Naive thymus-derived CD4-positive, alpha-beta T cell (primary cell): ENCODE measurements at regions not wholly inside any gene's neighbourhood (a gene's known extent, or its start where the extent isn't known, plus 50 kb on each side); places are given as distances from the start of the nearest gene placed in this dataset.

ENCODE experiments used
- ATAC-seq: fragments of 150-1000 bp; cut with Tn5 transposase; 2 replicates; pipeline ENCODE4 v1.10.0; 2021; ENCODE audit warnings: mild to moderate bottlenecking, moderate library complexity
- CTCF ChIA-PET: fragments of 350-600 bp; sonication (Branson Sonifier 250); formaldehyde crosslinking; loops from one replicate; lab custom pipeline; 2021; ENCODE audit warnings: antibody characterized with exemption; lab: Charles Lee
- POLR2A ChIA-PET: fragments of 350-600 bp; sonication (Branson Sonifier 250); formaldehyde crosslinking; loops from one replicate; lab custom pipeline; 2021; ENCODE audit warnings: antibody characterized with exemption, inconsistent platforms; lab: Charles Lee
- DNase-seq, 9 donors: peaks; one replicate each; pipeline versions ENCODE4 v3.0.0 to v3.0.0-alpha.2; 2020 to 2022; ENCODE audit warnings: mixed read lengths in 1 of 9
- H3K27ac ChIP-seq: one replicate; pipeline ENCODE4 v1.7.0; 2013; ENCODE audit warnings: mild to moderate bottlenecking, low read depth, low read length, moderate library complexity
- H3K27me3 ChIP-seq, 2 donors: one replicate each; pipeline ENCODE4 v1.7.0; 2013; ENCODE audit warnings: low read length in 2 of 2, mild to moderate bottlenecking in 2 of 2, moderate library complexity in 2 of 2; ENCODE audit not compliant: control insufficient read depth in 2 of 2, insufficient read depth in 2 of 2
- H3K36me3 ChIP-seq, 3 experiments: 1 replicate in 2 of 3; 2 replicates in 1 of 3; pipeline ENCODE4 v1.7.0; 2013; ENCODE audit warnings: low read length in 3 of 3, mild to moderate bottlenecking in 3 of 3, moderate library complexity in 1 of 3; ENCODE audit not compliant: insufficient read depth in 3 of 3, control insufficient read depth in 2 of 3
- H3K4me1 ChIP-seq, 2 donors: one replicate each; pipeline ENCODE4 v1.7.0; 2013; ENCODE audit warnings: low read length in 2 of 2, mild to moderate bottlenecking in 2 of 2, moderate library complexity in 1 of 2; ENCODE audit not compliant: control insufficient read depth in 2 of 2, insufficient read depth in 2 of 2
- H3K4me3 ChIP-seq: 2 replicates; pipeline ENCODE4 v1.7.0; 2013; ENCODE audit warnings: mild to moderate bottlenecking, low read length
- H3K9me3 ChIP-seq, 3 experiments: 1 replicate in 2 of 3; 2 replicates in 1 of 3; pipeline ENCODE4 v1.7.0; 2013; ENCODE audit warnings: low read length in 3 of 3; ENCODE audit not compliant: control insufficient read depth in 2 of 3
- H3K27ac Mint-ChIP-seq, 9 donors: one replicate each; pipeline ENCODE4 v1.8.0; 2020 to 2022; ENCODE audit warnings: mixed read lengths in 9 of 9, mild to moderate bottlenecking in 8 of 9, moderate library complexity in 5 of 9, inconsistent platforms in 2 of 9
- H3K27me3 Mint-ChIP-seq, 5 donors: one replicate each; pipeline ENCODE4 v1.8.0; 2021 to 2022; ENCODE audit warnings: mixed read lengths in 5 of 5, mild to moderate bottlenecking in 1 of 5
- H3K36me3 Mint-ChIP-seq, 5 donors: one replicate each; pipeline ENCODE4 v1.8.0; 2020 to 2022; ENCODE audit warnings: mixed read lengths in 5 of 5, mild to moderate bottlenecking in 3 of 5, inconsistent platforms in 1 of 5
- H3K4me1 Mint-ChIP-seq, 7 donors: one replicate each; pipeline ENCODE4 v1.8.0; 2020 to 2022; ENCODE audit warnings: mixed read lengths in 7 of 7, mild to moderate bottlenecking in 3 of 7, inconsistent platforms in 1 of 7
- H3K4me3 Mint-ChIP-seq, 10 donors: one replicate each; pipeline ENCODE4 v1.8.0; 2020 to 2022; ENCODE audit warnings: mild to moderate bottlenecking in 10 of 10, mixed read lengths in 10 of 10, moderate library complexity in 6 of 10, inconsistent platforms in 2 of 10
- H3K9me3 Mint-ChIP-seq, 11 donors: one replicate each; pipeline ENCODE4 v1.8.0; 2020 to 2022; ENCODE audit warnings: mixed read lengths in 11 of 11, mild to moderate bottlenecking in 4 of 11, inconsistent platforms in 1 of 11, moderate library complexity in 1 of 11
- intact Hi-C, 2 donors: fragments of 100-400 bp; cut with micrococcal nuclease; formaldehyde crosslinking; loops; one replicate each; pipeline ENCODE4 v1.15.1; 2023

DNA sequence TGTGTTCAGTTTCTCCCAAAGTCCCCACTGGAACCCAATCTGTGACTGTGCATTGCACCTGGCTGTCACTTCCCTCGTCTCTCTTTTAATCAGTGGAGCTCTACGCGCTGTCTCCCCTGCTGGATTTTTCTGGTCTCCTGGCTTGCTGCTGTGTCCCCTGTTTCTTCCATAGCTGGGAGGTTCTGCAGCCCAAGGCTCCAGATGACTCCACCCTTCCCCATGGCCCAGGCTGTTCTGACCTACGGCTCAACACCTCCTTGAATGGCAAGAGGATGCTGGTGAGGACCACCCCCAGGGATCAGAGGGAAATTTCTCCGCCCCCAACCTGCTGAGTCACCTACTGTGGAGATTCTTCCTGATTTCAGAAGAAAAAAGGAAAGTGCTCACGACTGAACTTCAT lies 961.4 kb upstream of the ZNF722 start:
- ChIA-PET POLR2A (no interaction called here), CTCF (no interaction called here)
- H3K9me3 ChIP-seq: peaks cover 0 to 16% (median 0%) of the 10 kb centered on the region in 3 experiments
- H3K27me3 ChIP-seq: no peaks in the 10 kb centered on the region
- Mint-ChIP-seq H3K27ac (no peak overlapping the region), H3K27me3 (no peaks in the 10 kb centered on the region), H3K4me1 (no peaks in the 10 kb centered on the region), H3K9me3 (peaks cover 13 to 73% (median 32%) of the 10 kb centered on the region in 11 donors), H3K4me3 (no peak overlapping the region), H3K36me3 (peaks cover 0 to 15% (median 3%) of the 10 kb centered on the region in 5 donors)
- no peak for ATAC-seq
- H3K4me3 ChIP-seq: no peak overlapping the region
- no peak overlapping the region for H3K27ac ChIP-seq
- no peaks in the 10 kb centered on the region for H3K4me1 ChIP-seq
- H3K36me3 ChIP-seq: no peaks in the 10 kb centered on the region
- intact Hi-C loops: no loop called here
- DNase-seq: no peak

DNA sequence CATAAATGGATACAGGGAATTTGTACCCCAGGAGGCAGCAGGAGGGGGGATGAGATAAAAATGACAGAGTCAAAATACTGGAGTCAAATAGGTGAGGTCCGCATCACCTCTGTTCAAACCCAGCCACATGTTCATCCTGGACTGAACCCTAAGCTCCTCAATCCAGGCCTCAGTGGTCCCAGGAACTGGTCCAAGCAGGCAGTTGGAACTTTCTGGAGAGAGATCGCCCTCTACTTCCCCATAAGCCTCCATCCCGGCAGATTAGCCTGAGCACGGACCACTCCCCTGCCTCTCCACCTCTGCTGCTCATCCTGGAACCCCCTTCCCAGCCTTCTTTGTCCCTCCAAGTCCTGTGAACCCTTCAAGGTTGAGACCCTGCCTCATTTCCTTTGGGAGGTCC lies 959.7 kb upstream of the ZNF722 start:
- Mint-ChIP-seq H3K4me3 (no peak overlapping the region), H3K27me3 (no peaks in the 10 kb centered on the region), H3K36me3 (peaks cover 0 to 15% (median 3%) of the 10 kb centered on the region in 5 donors), H3K27ac (no peak overlapping the region), H3K4me1 (no peaks in the 10 kb centered on the region), H3K9me3 (peaks cover 13 to 78% (median 36%) of the 10 kb centered on the region in 11 donors)
- H3K4me3 ChIP-seq: no peak overlapping the region
- DNase-seq (no peak), ATAC-seq (no peak)
- intact Hi-C loops: no loop called here
- no peaks in the 10 kb centered on the region for H3K4me1 ChIP-seq
- H3K9me3 ChIP-seq: peaks cover 0 to 15% (median 0%) of the 10 kb centered on the region in 3 experiments
- POLR2A ChIA-PET: no interaction called here
- CTCF ChIA-PET: no interaction called here
- H3K36me3 ChIP-seq: no peaks in the 10 kb centered on the region
- no peak overlapping the region for H3K27ac ChIP-seq
- no peaks in the 10 kb centered on the region for H3K27me3 ChIP-seq

DNA sequence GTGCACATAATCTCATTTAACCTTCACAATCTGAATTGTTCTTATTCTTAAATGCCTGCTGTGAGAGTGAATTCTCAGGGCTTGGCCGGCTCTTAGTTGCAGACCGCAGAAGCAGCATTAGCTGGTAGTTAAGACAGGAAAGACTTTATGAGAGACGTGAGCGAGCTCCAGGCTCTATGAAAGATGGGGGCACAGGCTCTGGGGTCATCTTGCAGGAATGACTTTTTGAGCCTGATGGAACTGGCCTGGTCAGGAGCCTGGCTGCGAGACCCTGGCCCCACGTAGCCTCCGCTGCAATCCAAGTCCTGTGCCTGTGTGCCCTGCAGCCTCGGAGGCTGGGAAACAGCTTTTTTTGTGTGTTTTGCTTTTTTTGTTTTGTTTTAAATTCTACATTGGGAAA lies 958.8 kb upstream of the ZNF722 start:
- Histone ChIP-seq H3K9me3 (peaks cover 0 to 20% (median 0%) of the 10 kb centered on the region in 3 experiments), H3K27ac (no peak overlapping the region), H3K27me3 (no peaks in the 10 kb centered on the region), H3K4me3 (no peak overlapping the region), H3K4me1 (no peaks in the 10 kb centered on the region), H3K36me3 (no peaks in the 10 kb centered on the region)
- intact Hi-C loops: no loop called here
- Mint-ChIP-seq H3K9me3 (peaks cover 13 to 74% (median 36%) of the 10 kb centered on the region in 11 donors), H3K27ac (no peak overlapping the region), H3K36me3 (peaks cover 0 to 15% (median 3%) of the 10 kb centered on the region in 5 donors), H3K4me3 (no peak overlapping the region), H3K27me3 (no peaks in the 10 kb centered on the region), H3K4me1 (no peaks in the 10 kb centered on the region)
- DNase-seq (no peak), ATAC-seq (no peak)
- CTCF ChIA-PET: no interaction called here
- POLR2A ChIA-PET: no interaction called here

DNA sequence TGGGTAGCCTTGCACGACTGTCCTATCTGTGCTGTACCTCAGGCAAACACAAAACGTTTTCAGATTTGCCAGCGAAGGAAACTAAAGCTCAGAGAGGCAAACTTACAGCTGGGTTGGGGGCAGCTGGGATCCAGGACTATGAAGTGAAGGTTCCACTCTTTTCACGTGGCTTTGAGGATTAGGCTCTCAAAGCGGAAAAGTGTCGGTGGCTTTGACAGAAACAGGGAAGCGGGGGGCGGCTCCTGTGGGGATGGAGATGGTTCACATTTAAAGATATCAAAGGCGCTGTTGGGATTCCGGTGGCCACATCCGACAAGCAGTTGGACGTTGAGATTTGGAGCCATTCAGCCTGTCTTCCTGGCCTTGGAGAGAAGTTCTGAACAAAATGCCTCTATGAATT lies 958.3 kb upstream of the ZNF722 start:
- DNase-seq: no peak
- ChIA-PET POLR2A (no interaction called here), CTCF (no interaction called here)
- intact Hi-C loops: no loop called here
- H3K4me3 Mint-ChIP-seq: no peak overlapping the region
- H3K36me3 Mint-ChIP-seq: peaks cover 0 to 15% (median 3%) of the 10 kb centered on the region in 5 donors
- peaks cover 0 to 20% (median 0%) of the 10 kb centered on the region in 3 experiments for H3K9me3 ChIP-seq
- no peaks in the 10 kb centered on the region for H3K4me1 ChIP-seq
- no peak overlapping the region for H3K27ac ChIP-seq
- no peak overlapping the region for H3K4me3 ChIP-seq
- H3K36me3 ChIP-seq: no peaks in the 10 kb centered on the region
- no peaks in the 10 kb centered on the region for H3K4me1 Mint-ChIP-seq
- no peaks in the 10 kb centered on the region for H3K27me3 Mint-ChIP-seq
- H3K9me3 Mint-ChIP-seq: peaks cover 13 to 71% (median 36%) of the 10 kb centered on the region in 11 donors
- ATAC-seq: no peak
- no peak overlapping the region for H3K27ac Mint-ChIP-seq
- no peaks in the 10 kb centered on the region for H3K27me3 ChIP-seq

DNA sequence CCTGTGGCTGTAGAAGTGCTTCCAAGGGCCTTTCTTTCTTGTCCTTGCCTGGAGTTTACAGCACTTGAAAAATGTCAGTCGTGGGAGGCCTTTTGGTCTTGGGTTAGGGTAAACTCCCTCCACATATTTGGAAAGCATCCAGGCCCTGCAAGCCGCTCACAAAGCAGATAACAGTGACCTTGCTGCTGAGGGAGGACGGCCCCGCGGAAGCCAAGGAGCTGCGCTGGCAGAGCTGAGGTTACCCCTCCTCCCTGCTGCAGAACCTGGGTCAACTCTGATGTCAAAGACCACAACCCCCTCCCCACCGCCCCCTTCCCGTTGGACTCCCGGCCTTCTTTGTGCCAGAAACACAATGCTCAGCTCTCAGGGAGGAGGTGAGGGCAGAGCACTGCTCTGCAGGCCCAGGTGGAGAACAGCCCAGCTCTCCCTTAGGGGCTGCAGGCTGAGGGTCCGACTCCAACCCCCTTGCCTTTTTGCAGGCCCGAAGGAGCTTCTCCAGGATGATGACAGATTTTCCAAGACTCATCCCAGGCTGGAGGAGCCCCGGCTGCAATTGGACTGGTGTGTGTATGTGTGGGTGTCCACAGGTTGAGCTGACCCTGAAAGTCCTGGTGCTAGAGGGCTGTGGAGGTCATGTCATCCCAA lies 957.6 kb upstream of the ZNF722 start:
- intact Hi-C loops: no loop called here
- peaks cover 13 to 64% (median 33%) of the 10 kb centered on the region in 11 donors for H3K9me3 Mint-ChIP-seq
- H3K36me3 Mint-ChIP-seq: peaks cover 0 to 15% (median 3%) of the 10 kb centered on the region in 5 donors
- H3K27me3 Mint-ChIP-seq: no peaks in the 10 kb centered on the region
- Histone ChIP-seq H3K4me3 (no peak overlapping the region), H3K36me3 (no peaks in the 10 kb centered on the region), H3K9me3 (peaks cover 0 to 23% (median 0%) of the 10 kb centered on the region in 3 experiments), H3K4me1 (no peaks in the 10 kb centered on the region), H3K27me3 (no peaks in the 10 kb centered on the region), H3K27ac (no peak overlapping the region)
- ChIA-PET POLR2A (no interaction called here), CTCF (no interaction called here)
- DNase-seq (no peak), ATAC-seq (no peak)
- no peaks in the 10 kb centered on the region for H3K4me1 Mint-ChIP-seq
- H3K4me3 Mint-ChIP-seq: no peak overlapping the region
- H3K27ac Mint-ChIP-seq: no peak overlapping the region

DNA sequence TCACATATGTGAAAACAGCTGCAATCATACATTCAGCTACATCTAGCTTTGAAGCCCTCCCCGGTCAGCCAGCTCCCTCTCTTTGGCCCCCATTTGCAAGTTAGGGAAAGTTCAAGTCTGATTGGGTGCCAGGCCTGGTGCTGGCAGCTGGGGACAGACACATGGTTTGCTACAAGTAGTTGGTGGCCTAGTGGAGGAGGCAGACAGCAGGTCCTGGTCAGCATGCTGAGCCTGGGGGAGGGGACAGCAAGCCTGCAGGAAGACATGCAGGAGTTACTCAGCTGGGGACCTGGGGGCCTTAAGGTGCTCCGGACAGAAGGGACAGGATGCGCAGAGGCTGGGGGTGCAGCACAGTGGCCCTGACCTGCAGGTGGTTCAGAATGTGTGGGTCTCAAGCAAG lies 956.9 kb upstream of the ZNF722 start:
- no peaks in the 10 kb centered on the region for H3K36me3 ChIP-seq
- ChIA-PET POLR2A (no interaction called here), CTCF (no interaction called here)
- Mint-ChIP-seq H3K9me3 (peaks cover 13 to 63% (median 29%) of the 10 kb centered on the region in 11 donors), H3K36me3 (peaks cover 0 to 15% (median 3%) of the 10 kb centered on the region in 5 donors), H3K27me3 (no peaks in the 10 kb centered on the region), H3K4me3 (no peak overlapping the region), H3K27ac (no peak overlapping the region), H3K4me1 (no peaks in the 10 kb centered on the region)
- ATAC-seq (no peak), DNase-seq (no peak)
- intact Hi-C loops: no loop called here
- H3K27me3 ChIP-seq: no peaks in the 10 kb centered on the region
- H3K4me3 ChIP-seq: no peak overlapping the region
- peaks cover 0 to 23% (median 0%) of the 10 kb centered on the region in 3 experiments for H3K9me3 ChIP-seq
- no peak overlapping the region for H3K27ac ChIP-seq
- no peaks in the 10 kb centered on the region for H3K4me1 ChIP-seq
